ENCODE measurements at regions not wholly inside any gene's neighbourhood (a gene's known extent, or its start where the extent isn't known, plus 50 kb on each side); places are given as distances from the start of the nearest gene placed in this dataset.

DNA sequence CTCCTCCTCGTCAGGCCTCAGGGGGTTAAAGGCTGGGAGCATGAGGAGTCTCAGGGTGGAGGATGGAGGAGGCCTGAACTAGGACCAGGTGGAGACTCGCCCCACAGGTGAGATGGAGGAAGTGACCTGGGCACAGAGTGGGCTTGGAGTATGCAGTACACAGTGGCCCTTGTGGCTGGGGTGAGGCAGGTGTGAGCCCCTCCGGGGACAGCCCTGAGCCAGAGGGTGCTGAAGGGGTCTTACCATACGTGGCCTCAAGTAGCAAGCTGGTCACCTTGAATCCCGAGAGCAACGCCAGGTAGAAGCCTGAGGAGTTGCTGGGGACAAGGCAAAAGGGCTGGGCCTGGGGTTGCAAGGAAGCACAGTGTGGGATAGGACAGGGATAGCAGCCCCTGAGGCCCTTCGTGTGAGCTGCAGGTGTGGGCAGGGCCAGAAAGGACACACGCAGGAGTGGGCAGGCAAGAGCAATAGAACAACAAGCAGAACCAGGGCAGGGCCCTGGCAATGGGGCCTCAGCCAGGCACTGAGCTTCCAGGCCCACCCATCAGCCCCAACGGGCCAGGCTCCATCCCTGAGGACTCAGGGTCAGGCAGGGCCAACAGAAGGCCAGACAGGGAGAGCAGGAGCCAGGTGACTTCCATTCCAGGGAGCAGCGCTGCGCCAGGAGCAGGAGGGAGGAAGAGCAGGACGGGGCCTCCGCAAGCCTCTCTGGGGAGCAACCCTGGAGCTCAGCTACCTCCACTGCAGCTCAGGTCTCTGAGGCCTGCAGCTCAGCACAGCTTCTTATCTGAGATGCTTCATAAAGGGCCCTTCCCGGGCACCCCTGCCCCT lies 64.2 kb upstream of the TNRC6C start:
- TF ChIP-seq, protein P1, sequence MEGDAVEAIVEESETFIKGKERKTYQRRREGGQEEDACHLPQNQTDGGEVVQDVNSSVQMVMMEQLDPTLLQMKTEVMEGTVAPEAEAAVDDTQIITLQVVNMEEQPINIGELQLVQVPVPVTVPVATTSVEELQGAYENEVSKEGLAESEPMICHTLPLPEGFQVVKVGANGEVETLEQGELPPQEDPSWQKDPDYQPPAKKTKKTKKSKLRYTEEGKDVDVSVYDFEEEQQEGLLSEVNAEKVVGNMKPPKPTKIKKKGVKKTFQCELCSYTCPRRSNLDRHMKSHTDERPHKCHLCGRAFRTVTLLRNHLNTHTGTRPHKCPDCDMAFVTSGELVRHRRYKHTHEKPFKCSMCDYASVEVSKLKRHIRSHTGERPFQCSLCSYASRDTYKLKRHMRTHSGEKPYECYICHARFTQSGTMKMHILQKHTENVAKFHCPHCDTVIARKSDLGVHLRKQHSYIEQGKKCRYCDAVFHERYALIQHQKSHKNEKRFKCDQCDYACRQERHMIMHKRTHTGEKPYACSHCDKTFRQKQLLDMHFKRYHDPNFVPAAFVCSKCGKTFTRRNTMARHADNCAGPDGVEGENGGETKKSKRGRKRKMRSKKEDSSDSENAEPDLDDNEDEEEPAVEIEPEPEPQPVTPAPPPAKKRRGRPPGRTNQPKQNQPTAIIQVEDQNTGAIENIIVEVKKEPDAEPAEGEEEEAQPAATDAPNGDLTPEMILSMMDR (conservative IDR thresholded peaks at IDR 0.05 in 1 of 2, IDR thresholded peaks at IDR 0.05 in 1 of 2; ENCODE audit: low read depth in 1 of 2, low read length in 2 of 2), result no peak
- TF ChIP-seq EZH2 (IDR thresholded peaks at IDR 0.05; ENCODE audit: low read length, missing control alignments), result no peak
